Esophagus muscularis mucosa (tissue), 4 donors: ENCODE measurements at regions not wholly inside any gene's neighbourhood (a gene's known extent, or its start where the extent isn't known, plus 50 kb on each side); places are given as distances from the start of the nearest gene placed in this dataset.
A peak's percentile ranks its signal among the peaks of the same experiment; 100 is the strongest.

ENCODE experiments used
- DNase-seq: peaks from one replicate; pipeline ENCODE4 v3.0.0-alpha.2; 2017; ENCODE audit errors: extremely low spot score
- H3K27ac ChIP-seq, 4 donors: fragments of 200-600 bp; sonication (generic); replicated peaks in 1 of 4; 1 replicate in 3 of 4; 2 replicates in 1 of 4; pipeline ENCODE4 v1.5.1; 2016 to 2019; ENCODE audit warnings: mild to moderate bottlenecking in 1 of 4
- H3K27me3 ChIP-seq, 4 donors: fragments of 200-600 bp; sonication (generic); one replicate each; pipeline versions ENCODE4 v1.5.1 to v1.6.0; 2016 to 2019
- H3K36me3 ChIP-seq, 4 donors: fragments of 200-600 bp; sonication (generic); one replicate each; pipeline ENCODE4 v1.5.1; 2016 to 2019
- H3K4me1 ChIP-seq, 4 donors: fragments of 200-600 bp; sonication (generic); one replicate each; pipeline ENCODE4 v1.5.1; 2016 to 2019
- H3K4me3 ChIP-seq, 4 donors: fragments of 200-600 bp; sonication (generic); 1 replicate in 2 of 4; 2 replicates in 2 of 4; pipeline ENCODE4 v1.5.1; 2016 to 2019; ENCODE audit warnings: mild to moderate bottlenecking in 4 of 4, moderate library complexity in 1 of 4
- H3K9me3 ChIP-seq, 4 donors: fragments of 200-600 bp; sonication (generic); 1 replicate in 3 of 4; 2 replicates in 1 of 4; pipeline ENCODE4 v1.5.1; 2016 to 2019
- CTCF ChIP-seq, 3 experiments: fragments of 200-600 bp in 2 of 3; fragments of 450-650 bp in 1 of 3; sonication (generic) in 2 of 3; IDR thresholded peaks; one replicate each; pipeline ENCODE4 v1.5.1; 2017 to 2019; ENCODE audit warnings: antibody characterized with exemption in 3 of 3, mild to moderate bottlenecking in 2 of 3, moderate library complexity in 1 of 3
- EP300 ChIP-seq: sonication (generic); formaldehyde crosslinking; IDR thresholded peaks from one replicate; pipeline ENCODE4 v1.6.1; 2017; ENCODE audit warnings: antibody characterized with exemption
- POLR2A ChIP-seq: fragments of 450-650 bp; IDR thresholded peaks from one replicate; pipeline ENCODE4 v1.6.1; 2017; ENCODE audit warnings: antibody characterized with exemption, moderate library complexity, mild to moderate bottlenecking, low read depth
- POLR2AphosphoS5 ChIP-seq, 2 donors: sonication (generic); formaldehyde crosslinking; IDR thresholded peaks; one replicate each; pipeline ENCODE4 v1.6.1; 2017; ENCODE audit warnings: antibody characterized with exemption in 2 of 2
- WGBS: methylation state at CpG from one replicate; pipeline ENCODE4 v1.1.5; 2018; 5-methylcytosine and 5-hydroxymethylcytosine counted together
- intact Hi-C: fragments of 100-400 bp; cut with DNase I; formaldehyde crosslinking; loops from one replicate; pipeline ENCODE4 v1.15.1; 2023

DNA sequence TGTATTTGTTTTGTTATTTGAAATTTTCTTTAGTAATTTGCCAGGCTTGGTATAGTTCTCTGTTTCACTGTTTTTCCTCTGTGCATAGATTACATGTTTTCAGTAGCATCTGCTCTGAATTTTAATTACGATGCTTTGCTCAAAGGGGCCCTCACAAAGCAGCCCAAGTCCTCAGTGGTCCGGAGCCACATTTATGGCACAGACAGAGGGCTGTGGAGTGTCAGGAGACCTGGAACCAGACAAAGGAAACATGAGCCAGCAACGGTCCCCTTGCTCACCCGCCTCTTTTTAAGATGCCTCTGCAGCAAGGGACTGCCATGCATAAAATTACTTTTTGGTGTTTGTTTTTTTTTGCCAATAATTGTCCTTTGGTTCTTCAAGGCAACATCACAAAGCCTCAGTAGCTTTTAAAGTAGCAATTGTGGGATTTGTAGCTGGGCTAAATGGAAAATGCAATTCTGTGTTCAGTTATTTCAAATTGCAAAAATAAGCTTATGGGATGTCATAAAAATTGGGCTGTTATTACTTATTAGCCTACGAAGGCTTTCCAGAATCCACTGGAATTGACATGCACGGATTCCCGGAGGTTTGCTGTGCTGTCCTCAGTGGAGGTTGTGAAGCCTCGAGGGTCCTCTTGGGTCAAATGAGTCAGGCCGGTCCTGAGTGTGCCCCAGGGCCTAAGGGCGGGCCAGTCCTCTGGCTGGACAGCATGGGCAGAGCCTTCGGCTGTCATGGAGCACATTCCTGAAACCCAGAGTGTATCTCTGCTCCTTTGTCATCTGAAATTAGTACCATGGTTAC lies 422.8 kb downstream of the GLRX3 start:
- peaks cover 0 to 12% (median 0%) of the 10 kb centered on the region in 4 donors for H3K27me3 ChIP-seq
- intact Hi-C loops: no loop called here
- 74% methylated on average over 11 of the region's 11 CpGs for WGBS
- H3K27ac ChIP-seq: no peak overlapping the region
- DNase-seq: peak; percentile 91
- H3K9me3 ChIP-seq: no peaks in the 10 kb centered on the region
- no peak overlapping the region for H3K4me3 ChIP-seq
- H3K4me1 ChIP-seq: no peaks in the 10 kb centered on the region
- no peaks in the 10 kb centered on the region for H3K36me3 ChIP-seq
- TF ChIP-seq POLR2AphosphoS5 (IDR thresholded peaks at IDR 0.05) (no peak), EP300 (no peak), POLR2A (no peak), CTCF (IDR thresholded peaks at IDR 0.05) (no peak)

DNA sequence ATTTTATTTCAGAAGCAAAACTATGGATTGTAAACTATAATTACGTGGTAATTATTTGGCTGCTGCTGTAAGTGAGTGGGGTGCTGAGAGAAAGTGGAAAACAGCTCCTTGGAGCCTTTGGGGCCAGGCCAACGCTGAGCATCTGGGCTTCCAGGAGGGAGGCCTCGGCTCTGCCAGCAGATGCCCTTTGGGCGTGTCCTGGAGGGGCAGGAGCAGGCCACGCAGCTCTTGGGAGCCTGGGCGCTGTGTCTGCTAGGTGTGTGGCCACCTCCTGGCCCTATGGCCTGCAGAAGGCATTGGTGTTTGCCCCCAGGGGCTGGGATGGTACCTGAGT lies 423.3 kb downstream of the GLRX3 start:
- H3K4me3 ChIP-seq: no peak overlapping the region
- H3K27me3 ChIP-seq: peaks cover 0 to 12% (median 0%) of the 10 kb centered on the region in 4 donors
- TF ChIP-seq EP300 (no peak), POLR2A (no peak), POLR2AphosphoS5 (IDR thresholded peaks at IDR 0.05) (no peak), CTCF (IDR thresholded peaks at IDR 0.05) (no peak)
- no peaks in the 10 kb centered on the region for H3K4me1 ChIP-seq
- no peaks in the 10 kb centered on the region for H3K9me3 ChIP-seq
- H3K27ac ChIP-seq: no peak overlapping the region
- peak; percentile 82 for DNase-seq
- WGBS: 83% methylated on average over 5 of the region's 6 CpGs
- H3K36me3 ChIP-seq: no peaks in the 10 kb centered on the region
- intact Hi-C loops: no loop called here

DNA sequence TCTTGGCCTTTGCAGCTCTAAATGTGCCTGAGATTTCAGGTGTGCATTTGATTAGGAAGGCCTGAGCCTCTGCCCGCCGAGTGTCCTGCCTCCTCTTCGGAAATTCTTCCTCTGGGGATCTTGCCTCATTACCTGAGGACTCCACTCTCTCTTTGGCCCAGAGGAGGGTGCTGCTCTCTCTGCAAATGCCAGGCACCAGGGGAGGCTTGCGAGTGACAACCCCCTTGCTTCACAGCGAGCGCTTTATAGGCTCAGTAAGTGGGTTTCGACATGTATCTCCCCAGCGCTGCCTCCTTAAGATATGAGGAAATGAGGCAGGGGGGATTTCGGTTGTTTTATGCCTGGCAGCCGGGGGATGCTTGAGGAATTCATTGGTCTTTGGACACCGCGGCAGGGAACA lies 423.9 kb downstream of the GLRX3 start:
- Histone ChIP-seq H3K27me3 (peaks cover 0 to 17% (median 0%) of the 10 kb centered on the region in 4 donors), H3K27ac (no peak overlapping the region), H3K36me3 (no peaks in the 10 kb centered on the region), H3K9me3 (no peaks in the 10 kb centered on the region), H3K4me3 (no peak overlapping the region), H3K4me1 (no peaks in the 10 kb centered on the region)
- 87% methylated on average over 12 of the region's 12 CpGs for WGBS
- no peak for DNase-seq
- intact Hi-C loops: no loop called here
- TF ChIP-seq EP300 (no peak), CTCF (IDR thresholded peaks at IDR 0.05) (no peak), POLR2AphosphoS5 (IDR thresholded peaks at IDR 0.05) (no peak), POLR2A (no peak)

DNA sequence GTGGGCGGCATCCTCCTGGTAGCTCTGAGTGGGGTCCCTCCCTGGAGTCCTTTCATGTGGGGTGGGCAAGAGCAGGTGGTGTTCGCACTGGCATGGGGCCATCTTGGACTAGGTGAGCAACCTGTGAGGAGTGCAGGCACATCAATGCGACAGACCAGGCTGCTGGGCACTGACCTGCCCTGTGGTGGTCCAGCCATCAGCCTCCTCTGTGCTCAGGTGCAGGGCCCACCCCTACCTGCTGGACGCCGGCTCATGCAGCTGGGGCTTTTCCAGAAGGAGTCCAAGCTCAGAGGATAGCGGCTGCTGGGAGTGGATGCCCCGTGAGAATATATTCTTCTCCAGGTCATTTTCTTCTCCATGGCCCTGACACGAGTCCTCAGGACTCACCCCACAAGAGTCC lies 424.4 kb downstream of the GLRX3 start:
- no peak overlapping the region for H3K27ac ChIP-seq
- no peak overlapping the region for H3K4me3 ChIP-seq
- H3K27me3 ChIP-seq: peaks cover 0 to 20% (median 0%) of the 10 kb centered on the region in 4 donors
- no peaks in the 10 kb centered on the region for H3K9me3 ChIP-seq
- DNase-seq: no peak
- TF ChIP-seq CTCF (IDR thresholded peaks at IDR 0.05) (no peak), POLR2AphosphoS5 (IDR thresholded peaks at IDR 0.05) (no peak), POLR2A (no peak), EP300 (no peak)
- 87% methylated on average over 8 of the region's 8 CpGs for WGBS
- no peaks in the 10 kb centered on the region for H3K36me3 ChIP-seq
- no peaks in the 10 kb centered on the region for H3K4me1 ChIP-seq
- intact Hi-C loops: no loop called here

DNA sequence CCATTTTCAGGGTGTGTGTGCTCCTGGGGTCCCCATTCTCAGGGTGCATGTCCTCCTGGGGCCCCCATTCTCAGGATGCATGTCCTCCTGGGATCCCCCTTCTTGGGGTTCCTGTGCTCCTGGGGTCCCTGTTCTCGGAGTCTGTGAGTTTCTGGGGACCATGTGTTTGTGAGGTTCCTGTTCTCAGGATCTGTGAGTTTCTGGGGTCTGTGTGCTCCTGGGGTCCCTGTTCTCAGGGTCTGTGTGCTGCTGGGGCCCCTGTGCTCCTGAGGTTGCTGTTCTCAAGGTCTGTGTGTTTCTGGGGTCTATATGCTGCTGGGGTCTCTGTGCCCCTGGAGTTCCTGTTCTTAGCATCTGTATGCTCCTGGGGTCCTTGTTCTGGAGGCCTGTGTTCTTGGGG lies 425.5 kb downstream of the GLRX3 start:
- TF ChIP-seq CTCF (IDR thresholded peaks at IDR 0.05): no peak
- TF ChIP-seq POLR2A: no peak
- no peak for TF ChIP-seq POLR2AphosphoS5 (IDR thresholded peaks at IDR 0.05)
- 60% methylated on average over 1 of the region's 1 CpG for WGBS
- H3K27ac ChIP-seq: no peak overlapping the region
- no peaks in the 10 kb centered on the region for H3K4me1 ChIP-seq
- intact Hi-C loops: no loop called here
- no peaks in the 10 kb centered on the region for H3K36me3 ChIP-seq
- H3K4me3 ChIP-seq: no peak overlapping the region
- peaks cover 0 to 30% (median 0%) of the 10 kb centered on the region in 4 donors for H3K27me3 ChIP-seq
- H3K9me3 ChIP-seq: no peaks in the 10 kb centered on the region
- DNase-seq: no peak
